Mesothelial cell of epicardium (in vitro differentiated cells): ENCODE measurements at regions not wholly inside any gene's neighbourhood (a gene's known extent, or its start where the extent isn't known, plus 50 kb on each side); places are given as distances from the start of the nearest gene placed in this dataset.

ENCODE experiments used
- DNase-seq, 2 experiments: peaks; one replicate each; pipeline ENCODE4 v3.0.0; 2021; ENCODE audit warnings: low spot score in 2 of 2; ENCODE audit not compliant: unreplicated experiment in 2 of 2
- H3K27ac Mint-ChIP-seq: 2 replicates; pipeline ENCODE4 v1.8.0; 2021; ENCODE audit warnings: mixed read lengths
- H3K27me3 Mint-ChIP-seq: 2 replicates; pipeline ENCODE4 v1.8.0; 2021; ENCODE audit warnings: low read depth, mixed read lengths
- H3K36me3 Mint-ChIP-seq: 2 replicates; pipeline ENCODE4 v1.8.0; 2021; ENCODE audit warnings: mixed read lengths
- H3K4me1 Mint-ChIP-seq: 2 replicates; pipeline ENCODE4 v1.8.0; 2021; ENCODE audit warnings: mixed read lengths
- H3K4me3 Mint-ChIP-seq: 2 replicates; pipeline ENCODE4 v1.8.0; 2021; ENCODE audit warnings: mild to moderate bottlenecking, moderate library complexity, mixed read lengths
- H3K9me3 Mint-ChIP-seq: 2 replicates; pipeline ENCODE4 v1.8.0; 2021; ENCODE audit warnings: mixed read lengths
- TF ChIP-seq, protein P1 (sequence below): fragments of 200-600 bp; sonication (generic); IDR thresholded peaks from one replicate; pipeline ENCODE4 v1.5.0; 2021; ENCODE audit warnings: antibody characterized with exemption; ENCODE audit not compliant: unreplicated experiment

DNA sequence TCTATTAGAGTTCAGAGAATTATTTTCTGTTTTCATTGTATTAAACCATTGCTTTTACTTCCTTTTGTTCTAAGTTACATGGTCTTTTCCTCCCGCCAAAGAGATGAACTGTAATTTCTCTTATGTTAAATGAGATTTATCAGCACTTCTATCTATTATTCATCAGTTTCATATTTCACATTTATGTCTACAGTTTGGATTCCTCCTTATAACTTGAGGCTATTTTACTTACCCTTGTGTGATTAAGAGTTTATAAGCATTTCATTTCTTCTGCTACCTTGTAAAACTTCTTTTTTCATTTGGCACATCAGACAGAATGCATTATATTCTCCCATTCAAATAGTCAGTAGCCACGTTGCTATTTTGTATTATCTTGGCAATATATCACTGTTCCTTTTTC, 248.2 kb downstream of the PLA2G4A start:
- Mint-ChIP-seq H3K4me1 (peaks cover 12% of the 10 kb centered on the region), H3K4me3 (no peak overlapping the region), H3K9me3 (peaks cover 12% of the 10 kb centered on the region), H3K27me3 (no peaks in the 10 kb centered on the region), H3K27ac (no peak overlapping the region), H3K36me3 (no peaks in the 10 kb centered on the region)
- no peak for DNase-seq
- TF ChIP-seq, protein P1, sequence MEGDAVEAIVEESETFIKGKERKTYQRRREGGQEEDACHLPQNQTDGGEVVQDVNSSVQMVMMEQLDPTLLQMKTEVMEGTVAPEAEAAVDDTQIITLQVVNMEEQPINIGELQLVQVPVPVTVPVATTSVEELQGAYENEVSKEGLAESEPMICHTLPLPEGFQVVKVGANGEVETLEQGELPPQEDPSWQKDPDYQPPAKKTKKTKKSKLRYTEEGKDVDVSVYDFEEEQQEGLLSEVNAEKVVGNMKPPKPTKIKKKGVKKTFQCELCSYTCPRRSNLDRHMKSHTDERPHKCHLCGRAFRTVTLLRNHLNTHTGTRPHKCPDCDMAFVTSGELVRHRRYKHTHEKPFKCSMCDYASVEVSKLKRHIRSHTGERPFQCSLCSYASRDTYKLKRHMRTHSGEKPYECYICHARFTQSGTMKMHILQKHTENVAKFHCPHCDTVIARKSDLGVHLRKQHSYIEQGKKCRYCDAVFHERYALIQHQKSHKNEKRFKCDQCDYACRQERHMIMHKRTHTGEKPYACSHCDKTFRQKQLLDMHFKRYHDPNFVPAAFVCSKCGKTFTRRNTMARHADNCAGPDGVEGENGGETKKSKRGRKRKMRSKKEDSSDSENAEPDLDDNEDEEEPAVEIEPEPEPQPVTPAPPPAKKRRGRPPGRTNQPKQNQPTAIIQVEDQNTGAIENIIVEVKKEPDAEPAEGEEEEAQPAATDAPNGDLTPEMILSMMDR = no peak

GRCh38 chr1:187078321-187078720, 249.6 kb downstream of the PLA2G4A start:
- Mint-ChIP-seq H3K4me3 (no peak overlapping the region), H3K27me3 (no peaks in the 10 kb centered on the region), H3K4me1 (peaks cover 12% of the 10 kb centered on the region), H3K27ac (no peak overlapping the region), H3K9me3 (peaks cover 12% of the 10 kb centered on the region), H3K36me3 (no peaks in the 10 kb centered on the region)
- TF ChIP-seq, protein P1 = no peak
- DNase-seq = no peak

- Mint-ChIP-seq H3K4me1 (peaks cover 12% of the 10 kb centered on the region), H3K27me3 (no peaks in the 10 kb centered on the region), H3K9me3 (peaks cover 12% of the 10 kb centered on the region), H3K36me3 (no peaks in the 10 kb centered on the region), H3K27ac (no peak overlapping the region), H3K4me3 (no peak overlapping the region)
- TF ChIP-seq, protein P1 = no peak
- DNase-seq = no peak
These were observed 250.2 kb downstream of the PLA2G4A start for GRCh38 chr1:187078916-187079315.

DNA sequence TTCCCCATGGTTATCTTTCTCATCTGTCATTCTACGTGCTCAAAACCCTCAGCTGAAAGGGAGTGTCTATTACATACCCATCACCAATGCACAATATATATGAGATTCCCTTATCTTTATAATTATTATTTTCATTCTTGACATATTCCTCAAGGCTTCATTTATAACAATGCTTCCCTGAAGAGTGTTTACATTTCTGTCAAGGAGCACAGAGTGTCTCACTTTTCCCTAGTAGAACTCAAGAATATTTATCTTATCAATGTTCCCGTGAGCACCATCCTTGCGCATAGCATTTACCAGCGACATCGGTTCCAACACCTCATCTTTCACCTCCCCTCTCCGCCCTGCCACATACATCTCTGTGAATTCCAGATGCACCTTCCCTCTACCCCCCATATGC, 250.6 kb downstream of the PLA2G4A start:
- H3K4me1 Mint-ChIP-seq = peaks cover 12% of the 10 kb centered on the region

GRCh38 chr1:187091666-187092065, 262.9 kb downstream of the PLA2G4A start:
- H3K4me1 Mint-ChIP-seq = no peaks in the 10 kb centered on the region
- H3K27me3 Mint-ChIP-seq = no peaks in the 10 kb centered on the region
- H3K36me3 Mint-ChIP-seq = peaks cover 5% of the 10 kb centered on the region
- H3K9me3 Mint-ChIP-seq = peaks cover 9% of the 10 kb centered on the region
- H3K27ac Mint-ChIP-seq = no peak overlapping the region
- no peak for DNase-seq
- no peak overlapping the region for H3K4me3 Mint-ChIP-seq
- TF ChIP-seq, protein P1 = no peak

More for the DNA sequence above, 250.6 kb downstream of the PLA2G4A start:
- TF ChIP-seq, protein P1 = no peak
- H3K27ac Mint-ChIP-seq = no peak overlapping the region
- peaks cover 11% of the 10 kb centered on the region for H3K9me3 Mint-ChIP-seq
- no peak for DNase-seq
- no peaks in the 10 kb centered on the region for H3K36me3 Mint-ChIP-seq
- no peaks in the 10 kb centered on the region for H3K27me3 Mint-ChIP-seq
- H3K4me3 Mint-ChIP-seq = no peak overlapping the region

GRCh38 chr1:187092104-187092503, 263.4 kb downstream of the PLA2G4A start:
- H3K36me3 Mint-ChIP-seq = peaks cover 5% of the 10 kb centered on the region
- TF ChIP-seq, protein P1 = no peak
- H3K9me3 Mint-ChIP-seq = peaks cover 9% of the 10 kb centered on the region
- no peaks in the 10 kb centered on the region for H3K4me1 Mint-ChIP-seq
- no peak overlapping the region for H3K27ac Mint-ChIP-seq
- no peaks in the 10 kb centered on the region for H3K27me3 Mint-ChIP-seq
- no peak for DNase-seq
- H3K4me3 Mint-ChIP-seq = no peak overlapping the region
